T-cell (primary cell): ENCODE measurements at regions not wholly inside any gene's neighbourhood (a gene's known extent, or its start where the extent isn't known, plus 50 kb on each side); places are given as distances from the start of the nearest gene placed in this dataset.

ENCODE experiments used
- ATAC-seq, 4 experiments: fragments of 200-7000 bp in 3 of 4; fragments of 150-1000 bp in 1 of 4; cut with Tn5 transposase; replicated peaks in 1 of 4; 1 replicate in 3 of 4; 2 replicates in 1 of 4; pipeline ENCODE4 v1.10.0; 2021; ENCODE audit warnings: moderate library complexity in 3 of 4, mild to moderate bottlenecking in 2 of 4, moderate number of reproducible peaks in 1 of 4
- CTCF ChIA-PET, 2 donors: fragments of 300-600 bp; sonication (Branson Sonifier 250); formaldehyde crosslinking; loops; one replicate each; lab custom pipeline; 2022; ENCODE audit warnings: antibody characterized with exemption in 2 of 2; lab: Charles Lee
- POLR2A ChIA-PET, 2 donors: fragments of 300-600 bp; sonication (Branson Sonifier 250); formaldehyde crosslinking; loops; one replicate each; lab custom pipeline; 2022; ENCODE audit warnings: antibody characterized with exemption in 2 of 2; lab: Charles Lee
- DNase-seq, 35 experiments: peaks; one replicate each; pipeline versions ENCODE4 v3.0.0 to v3.0.0-alpha.2; 2013 to 2023
- H3K27ac ChIP-seq: one replicate; pipeline ENCODE4 v1.5.1; 2013; ENCODE audit warnings: low read length
- H3K27me3 ChIP-seq, 2 experiments: replicated peaks in 1 of 2; 1 replicate in 1 of 2; 2 replicates in 1 of 2; pipeline versions ENCODE4 v1.6.1 to v1.7.0; 2013; ENCODE audit warnings: low read length in 1 of 2, mixed read lengths in 1 of 2; ENCODE audit not compliant: control insufficient read depth in 2 of 2, insufficient read depth in 2 of 2; ENCODE audit errors: extremely low read depth in 1 of 2
- H3K36me3 ChIP-seq, 2 donors: 1 replicate in 1 of 2; 2 replicates in 1 of 2; pipeline versions ENCODE4 v1.6.1 to v1.7.0; 2013; ENCODE audit warnings: low read length in 1 of 2; ENCODE audit not compliant: control insufficient read depth in 2 of 2, insufficient read depth in 1 of 2; ENCODE audit errors: extremely low read depth in 1 of 2
- H3K4me1 ChIP-seq, 2 experiments: 1 replicate in 1 of 2; 2 replicates in 1 of 2; pipeline versions ENCODE4 v1.6.1 to v1.7.0; 2013; ENCODE audit warnings: low read length in 2 of 2, mixed read lengths in 1 of 2; ENCODE audit not compliant: insufficient read depth in 2 of 2, control insufficient read depth in 1 of 2; ENCODE audit errors: extremely low read depth in 1 of 2
- H3K4me3 ChIP-seq, 2 donors: 1 replicate in 1 of 2; 2 replicates in 1 of 2; pipeline versions ENCODE4 v1.5.1 to v1.7.0; 2013; ENCODE audit warnings: mild to moderate bottlenecking in 2 of 2, low read length in 1 of 2, moderate library complexity in 1 of 2; ENCODE audit not compliant: control insufficient read depth in 1 of 2; ENCODE audit errors: extremely low read depth in 1 of 2
- H3K9me3 ChIP-seq: 2 replicates; pipeline ENCODE4 v1.7.0; 2013
- H3K27ac Mint-ChIP-seq, 2 donors: one replicate each; pipeline ENCODE4 v1.8.0; 2020 to 2021; ENCODE audit warnings: mild to moderate bottlenecking in 2 of 2, mixed read lengths in 2 of 2
- H3K27me3 Mint-ChIP-seq, 2 donors: one replicate each; pipeline ENCODE4 v1.8.0; 2021 to 2022; ENCODE audit warnings: mixed read lengths in 2 of 2
- H3K36me3 Mint-ChIP-seq: one replicate; pipeline ENCODE4 v1.8.0; 2021; ENCODE audit warnings: mixed read lengths
- H3K4me1 Mint-ChIP-seq, 3 donors: one replicate each; pipeline ENCODE4 v1.8.0; 2020 to 2022; ENCODE audit warnings: mixed read lengths in 3 of 3, mild to moderate bottlenecking in 1 of 3
- H3K4me3 Mint-ChIP-seq, 3 donors: one replicate each; pipeline ENCODE4 v1.8.0; 2020 to 2022; ENCODE audit warnings: mild to moderate bottlenecking in 3 of 3, mixed read lengths in 3 of 3, moderate library complexity in 3 of 3
- H3K9me3 Mint-ChIP-seq, 3 donors: one replicate each; pipeline ENCODE4 v1.8.0; 2020 to 2022; ENCODE audit warnings: mixed read lengths in 3 of 3
- WGBS: methylation state at CpG from one replicate; pipeline ENCODE4 v1.1.5; 2013; ENCODE audit warnings: missing lambda C conversion rate; ENCODE audit not compliant: insufficient coverage; 5-methylcytosine and 5-hydroxymethylcytosine counted together

DNA sequence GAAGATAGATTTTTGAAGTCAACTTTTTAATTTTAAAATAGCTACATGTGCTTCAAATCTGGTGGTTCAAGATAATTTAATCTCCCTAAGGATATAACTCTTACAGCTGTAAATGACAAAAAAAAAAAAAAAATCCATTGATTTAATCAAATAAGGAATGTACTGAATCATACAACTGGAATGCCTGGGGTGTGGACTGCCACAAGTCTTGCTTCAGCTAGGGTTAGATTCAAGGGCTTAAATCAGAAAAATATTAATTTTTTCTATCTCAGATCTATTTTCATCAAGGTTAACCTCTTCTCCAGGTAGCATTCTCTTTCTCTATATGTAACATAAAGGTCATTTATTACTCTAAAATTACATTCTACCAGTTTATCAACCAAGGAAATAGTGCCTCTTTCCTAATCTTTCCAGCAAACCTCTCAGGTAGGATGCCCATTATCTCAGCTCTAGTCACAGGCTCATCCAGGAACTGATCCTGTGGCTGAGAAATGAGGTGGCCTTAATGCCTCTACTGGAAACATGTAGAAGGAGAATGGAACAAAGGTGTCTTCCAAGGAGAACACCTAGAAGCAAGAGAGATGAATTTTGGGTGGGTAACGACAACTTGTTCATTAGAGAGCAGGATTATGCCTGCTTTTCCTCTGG is 466.9 kb downstream of the CBLN4 start:
- WGBS = no CpG with 5 or more reads among the region's 1 CpG
- H3K27ac Mint-ChIP-seq = no peak overlapping the region
- POLR2A ChIA-PET = no interaction called here
- H3K4me3 Mint-ChIP-seq = no peak overlapping the region
- Histone ChIP-seq H3K4me1 (no peaks in the 10 kb centered on the region), H3K27me3 (no peaks in the 10 kb centered on the region), H3K4me3 (no peak overlapping the region), H3K27ac (no peak overlapping the region), H3K9me3 (no peaks in the 10 kb centered on the region), H3K36me3 (no peaks in the 10 kb centered on the region)
- no peaks in the 10 kb centered on the region for H3K36me3 Mint-ChIP-seq
- H3K4me1 Mint-ChIP-seq = no peaks in the 10 kb centered on the region
- CTCF ChIA-PET = no interaction called here
- DNase-seq = no peak
- no peak for ATAC-seq
- no peaks in the 10 kb centered on the region for H3K27me3 Mint-ChIP-seq
- H3K9me3 Mint-ChIP-seq = peaks cover 3 to 20% (median 7%) of the 10 kb centered on the region in 3 donors

DNA sequence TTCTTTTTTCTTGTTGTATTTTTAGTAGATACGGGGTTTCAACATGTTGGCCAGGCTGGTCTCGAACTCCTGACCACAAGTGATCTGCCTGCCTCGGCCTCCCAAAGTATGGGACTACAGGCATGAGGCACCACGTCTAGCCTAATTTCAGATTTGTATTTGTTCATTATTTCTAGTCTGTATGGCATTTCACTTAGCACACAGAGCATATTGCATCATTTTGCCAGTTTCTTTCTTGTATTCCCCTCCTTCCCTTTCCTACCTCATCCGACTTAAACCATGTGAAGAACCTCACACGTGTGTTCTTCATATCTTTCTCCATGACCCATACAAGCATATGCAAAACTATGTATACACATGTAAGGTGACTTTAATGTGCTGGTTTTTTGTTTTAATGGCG is 470.0 kb downstream of the CBLN4 start:
- no peak overlapping the region for H3K27ac Mint-ChIP-seq
- no peaks in the 10 kb centered on the region for H3K9me3 ChIP-seq
- WGBS = no CpG with 5 or more reads among the region's 7 CpGs
- H3K36me3 Mint-ChIP-seq = no peaks in the 10 kb centered on the region
- no peak overlapping the region for H3K4me3 Mint-ChIP-seq
- H3K9me3 Mint-ChIP-seq = peaks cover 2 to 20% (median 8%) of the 10 kb centered on the region in 3 donors
- ChIA-PET POLR2A (no interaction called here), CTCF (no interaction called here)
- H3K4me1 ChIP-seq = no peaks in the 10 kb centered on the region
- H3K27me3 ChIP-seq = no peaks in the 10 kb centered on the region
- no peak overlapping the region for H3K27ac ChIP-seq
- ATAC-seq = no peak
- no peak for DNase-seq
- H3K4me3 ChIP-seq = no peak overlapping the region
- H3K36me3 ChIP-seq = no peaks in the 10 kb centered on the region
- H3K4me1 Mint-ChIP-seq = no peaks in the 10 kb centered on the region
- no peaks in the 10 kb centered on the region for H3K27me3 Mint-ChIP-seq

DNA sequence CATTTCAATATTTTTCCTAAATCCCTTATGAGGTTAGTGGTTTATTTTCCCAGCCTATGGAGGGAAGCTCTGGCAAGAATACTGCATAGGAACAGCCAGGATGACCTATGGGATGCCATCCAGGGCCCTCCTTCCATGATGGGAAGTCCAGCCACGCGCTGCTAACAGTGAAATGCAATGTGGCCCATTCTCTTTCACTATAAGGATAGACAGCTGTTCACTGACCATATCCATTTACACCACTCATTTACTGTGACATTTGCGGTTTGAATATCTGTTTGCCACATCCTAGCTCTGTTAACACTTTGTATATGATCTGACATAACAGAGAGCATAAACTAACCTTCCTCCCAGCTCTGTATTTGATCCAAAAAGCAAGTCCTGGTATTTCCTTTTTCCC is 471.7 kb downstream of the CBLN4 start:
- H3K4me3 ChIP-seq = no peak overlapping the region
- ChIA-PET CTCF (no interaction called here), POLR2A (interaction anchor here in 1 of 2 donors (0.6 kb wide), 1 partner anchor 16 kb away, joined by 4 read pairs; no protein-coding TSS in a partner anchor)
- no peaks in the 10 kb centered on the region for H3K36me3 ChIP-seq
- H3K4me1 ChIP-seq = no peaks in the 10 kb centered on the region
- Mint-ChIP-seq H3K4me1 (no peaks in the 10 kb centered on the region), H3K36me3 (no peaks in the 10 kb centered on the region), H3K27me3 (no peaks in the 10 kb centered on the region), H3K4me3 (no peak overlapping the region), H3K9me3 (peaks cover 4 to 19% (median 9%) of the 10 kb centered on the region in 3 donors), H3K27ac (no peak overlapping the region)
- ATAC-seq (no peak), DNase-seq (no peak)
- 81% methylated on average over 3 of the region's 3 CpGs for WGBS
- no peak overlapping the region for H3K27ac ChIP-seq
- no peaks in the 10 kb centered on the region for H3K27me3 ChIP-seq
- no peaks in the 10 kb centered on the region for H3K9me3 ChIP-seq

DNA sequence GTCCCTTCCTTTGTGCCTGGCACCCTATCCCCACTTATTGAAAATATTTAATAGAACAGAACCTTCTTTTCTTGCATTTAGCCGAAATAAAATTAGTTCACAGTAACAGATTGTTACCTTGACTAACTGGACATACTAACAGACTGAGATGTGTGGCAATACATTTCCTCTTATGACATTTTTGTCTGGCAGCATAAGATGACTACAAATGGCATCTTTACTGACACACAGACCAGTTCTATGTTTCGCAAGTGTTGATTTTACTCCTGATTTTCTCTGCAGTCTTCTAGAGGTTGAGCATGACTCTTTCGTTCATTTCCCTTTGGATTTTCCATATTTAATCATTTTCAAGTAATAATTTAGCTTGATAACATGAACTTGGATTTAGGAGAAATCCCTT is 474.6 kb downstream of the CBLN4 start:
- Mint-ChIP-seq H3K9me3 (peaks cover 8 to 20% (median 14%) of the 10 kb centered on the region in 3 donors), H3K36me3 (no peaks in the 10 kb centered on the region), H3K4me3 (no peak overlapping the region), H3K27me3 (no peaks in the 10 kb centered on the region), H3K4me1 (no peaks in the 10 kb centered on the region), H3K27ac (no peak overlapping the region)
- Histone ChIP-seq H3K27ac (no peak overlapping the region), H3K27me3 (no peaks in the 10 kb centered on the region), H3K4me3 (no peak overlapping the region), H3K36me3 (no peaks in the 10 kb centered on the region), H3K9me3 (no peaks in the 10 kb centered on the region), H3K4me1 (no peaks in the 10 kb centered on the region)
- WGBS = 100% methylated on average over 1 of the region's 3 CpGs
- no peak for DNase-seq
- ChIA-PET CTCF (no interaction called here), POLR2A (no interaction called here)
- no peak for ATAC-seq

DNA sequence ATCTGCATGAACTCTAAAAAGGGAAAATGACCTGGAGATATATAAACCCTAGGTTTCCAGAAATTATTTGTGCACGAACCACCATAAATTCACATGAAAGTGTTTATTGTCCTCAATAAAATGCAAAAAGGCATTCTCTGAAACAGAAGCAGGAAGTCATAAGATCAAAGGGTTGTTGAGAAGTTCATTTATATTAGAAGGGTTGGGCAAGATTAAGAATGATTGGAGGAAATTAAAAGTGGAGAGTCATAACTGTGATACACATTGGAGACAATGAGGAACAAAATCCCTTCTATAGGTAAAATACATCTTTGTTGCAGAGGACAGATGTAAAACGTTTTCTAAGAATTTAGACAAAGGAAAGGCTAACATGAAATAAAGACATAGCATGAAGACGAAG is 476.8 kb downstream of the CBLN4 start:
- H3K9me3 ChIP-seq = no peaks in the 10 kb centered on the region
- POLR2A ChIA-PET = no interaction called here
- WGBS = no CpG with 5 or more reads among the region's 3 CpGs

DNA sequence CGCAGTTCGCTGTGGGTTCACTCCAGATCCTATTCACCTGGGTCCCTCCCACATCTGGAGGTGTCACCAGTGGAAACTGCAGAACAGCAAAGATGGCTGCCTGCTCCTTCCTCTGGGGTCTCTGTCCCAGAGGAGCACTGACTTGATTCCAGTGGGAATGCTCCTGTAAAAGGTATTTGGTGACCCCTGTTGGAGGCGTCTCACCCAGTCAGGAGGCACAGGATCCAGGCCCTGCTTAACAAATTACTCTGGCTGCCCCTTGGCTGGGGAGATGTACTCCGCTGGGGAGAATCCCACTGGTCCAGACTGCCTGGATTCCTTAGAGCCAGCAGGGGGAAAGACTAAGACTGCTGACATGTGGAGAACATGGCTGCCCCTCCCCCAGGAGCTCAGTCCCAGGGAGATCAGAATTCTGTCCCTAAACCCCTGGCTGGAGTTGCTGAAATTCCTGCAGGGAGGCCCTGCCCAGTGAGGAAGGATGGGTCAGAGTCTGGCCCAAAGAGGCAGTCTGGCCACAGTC is 483.0 kb downstream of the CBLN4 start:
- ATAC-seq (no peak), DNase-seq (no peak)
- Mint-ChIP-seq H3K9me3 (peaks cover 16 to 26% (median 23%) of the 10 kb centered on the region in 3 donors), H3K27me3 (no peaks in the 10 kb centered on the region), H3K36me3 (no peaks in the 10 kb centered on the region), H3K4me3 (no peak overlapping the region), H3K27ac (no peak overlapping the region), H3K4me1 (no peaks in the 10 kb centered on the region)
- Histone ChIP-seq H3K4me3 (no peak overlapping the region), H3K27me3 (no peaks in the 10 kb centered on the region), H3K36me3 (no peaks in the 10 kb centered on the region), H3K4me1 (no peaks in the 10 kb centered on the region), H3K27ac (no peak overlapping the region), H3K9me3 (no peaks in the 10 kb centered on the region)
- POLR2A ChIA-PET = no interaction called here
- WGBS = 88% methylated on average over 4 of the region's 4 CpGs
- CTCF ChIA-PET = no interaction called here

More for the DNA sequence above, 476.8 kb downstream of the CBLN4 start:
- Mint-ChIP-seq H3K4me1 (no peaks in the 10 kb centered on the region), H3K4me3 (no peak overlapping the region), H3K36me3 (no peaks in the 10 kb centered on the region), H3K27me3 (no peaks in the 10 kb centered on the region), H3K9me3 (peaks cover 7 to 14% (median 11%) of the 10 kb centered on the region in 3 donors), H3K27ac (no peak overlapping the region)
- Histone ChIP-seq H3K27ac (no peak overlapping the region), H3K36me3 (no peaks in the 10 kb centered on the region), H3K4me1 (no peaks in the 10 kb centered on the region), H3K27me3 (no peaks in the 10 kb centered on the region), H3K4me3 (no peak overlapping the region)
- CTCF ChIA-PET = no interaction called here
- DNase-seq (no peak), ATAC-seq (no peak)
